GM12878 (cell line): ENCODE measurements at regions not wholly inside any gene's neighbourhood (a gene's known extent, or its start where the extent isn't known, plus 50 kb on each side); places are given as distances from the start of the nearest gene placed in this dataset.

Experiments used
- CBX3 ChIP-seq: fragments of 200-600 bp; sonication (generic); IDR thresholded peaks from 2 replicates; pipeline ENCODE4 v1.6.1; 2016; ENCODE audit warnings: low read depth, borderline replicate concordance
- ZBTB33 ChIP-seq: fragments of 450-650 bp; IDR thresholded peaks from 2 replicates; pipeline ENCODE4 v1.6.1; 2017; ENCODE audit warnings: mild to moderate bottlenecking
- TF ChIP-seq, protein P1 (sequence below): IDR thresholded peaks from 2 replicates; pipeline ENCODE4 v1.6.1; 2011; ENCODE audit warnings: low read depth, low read length, improper control_type of control experiment, borderline replicate concordance
- TF ChIP-seq, protein P2 (sequence below), 3 experiments: IDR thresholded peaks in 2 of 3; conservative IDR thresholded peaks in 1 of 3; 2 replicates each; pipeline ENCODE4 v1.5.1; 2011; ENCODE audit warnings: low read depth in 3 of 3, low read length in 3 of 3, mild to moderate bottlenecking in 3 of 3, control low read depth in 2 of 3, moderate library complexity in 2 of 3, inconsistent platforms in 1 of 3, mixed read lengths in 1 of 3; ENCODE audit not compliant: control insufficient read depth in 2 of 3, insufficient read depth in 1 of 3; ENCODE audit errors: extremely low read depth in 1 of 3

GRCh38 chr7:42580061-42580460 lies 331.8 kb downstream of the C7orf25 start:
- TF ChIP-seq, protein P1, sequence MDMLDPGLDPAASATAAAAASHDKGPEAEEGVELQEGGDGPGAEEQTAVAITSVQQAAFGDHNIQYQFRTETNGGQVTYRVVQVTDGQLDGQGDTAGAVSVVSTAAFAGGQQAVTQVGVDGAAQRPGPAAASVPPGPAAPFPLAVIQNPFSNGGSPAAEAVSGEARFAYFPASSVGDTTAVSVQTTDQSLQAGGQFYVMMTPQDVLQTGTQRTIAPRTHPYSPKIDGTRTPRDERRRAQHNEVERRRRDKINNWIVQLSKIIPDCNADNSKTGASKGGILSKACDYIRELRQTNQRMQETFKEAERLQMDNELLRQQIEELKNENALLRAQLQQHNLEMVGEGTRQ, result no peak
- TF ChIP-seq CBX3, result no peak
- no peak for TF ChIP-seq ZBTB33
- TF ChIP-seq, protein P2, sequence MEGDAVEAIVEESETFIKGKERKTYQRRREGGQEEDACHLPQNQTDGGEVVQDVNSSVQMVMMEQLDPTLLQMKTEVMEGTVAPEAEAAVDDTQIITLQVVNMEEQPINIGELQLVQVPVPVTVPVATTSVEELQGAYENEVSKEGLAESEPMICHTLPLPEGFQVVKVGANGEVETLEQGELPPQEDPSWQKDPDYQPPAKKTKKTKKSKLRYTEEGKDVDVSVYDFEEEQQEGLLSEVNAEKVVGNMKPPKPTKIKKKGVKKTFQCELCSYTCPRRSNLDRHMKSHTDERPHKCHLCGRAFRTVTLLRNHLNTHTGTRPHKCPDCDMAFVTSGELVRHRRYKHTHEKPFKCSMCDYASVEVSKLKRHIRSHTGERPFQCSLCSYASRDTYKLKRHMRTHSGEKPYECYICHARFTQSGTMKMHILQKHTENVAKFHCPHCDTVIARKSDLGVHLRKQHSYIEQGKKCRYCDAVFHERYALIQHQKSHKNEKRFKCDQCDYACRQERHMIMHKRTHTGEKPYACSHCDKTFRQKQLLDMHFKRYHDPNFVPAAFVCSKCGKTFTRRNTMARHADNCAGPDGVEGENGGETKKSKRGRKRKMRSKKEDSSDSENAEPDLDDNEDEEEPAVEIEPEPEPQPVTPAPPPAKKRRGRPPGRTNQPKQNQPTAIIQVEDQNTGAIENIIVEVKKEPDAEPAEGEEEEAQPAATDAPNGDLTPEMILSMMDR (IDR thresholded peaks at IDR 0.05 in 2 of 3, conservative IDR thresholded peaks at IDR 0.05 in 1 of 3; ENCODE audit: control insufficient read depth in 2 of 3, extremely low read depth in 1 of 3, insufficient read depth in 1 of 3, low read depth in 3 of 3, low read length in 3 of 3), result no peak
